GM12864 (cell line): ENCODE measurements at regions not wholly inside any gene's neighbourhood (a gene's known extent, or its start where the extent isn't known, plus 50 kb on each side); places are given as distances from the start of the nearest gene placed in this dataset.

Experiments used
- DNase-seq: peaks from one replicate; pipeline ENCODE4 v3.0.0-alpha.2; 2011; ENCODE audit warnings: low read depth
- H3K4me3 ChIP-seq: 2 replicates; pipeline ENCODE4 v1.5.1; 2011; ENCODE audit warnings: mild to moderate bottlenecking, low read depth, low read length, control low read depth
- CTCF ChIP-seq: IDR thresholded peaks from 2 replicates; pipeline ENCODE4 v1.5.1; 2011; ENCODE audit warnings: low read depth, mild to moderate bottlenecking, moderate library complexity, low read length, control low read depth, inconsistent platforms; ENCODE audit errors: missing control alignments

DNA sequence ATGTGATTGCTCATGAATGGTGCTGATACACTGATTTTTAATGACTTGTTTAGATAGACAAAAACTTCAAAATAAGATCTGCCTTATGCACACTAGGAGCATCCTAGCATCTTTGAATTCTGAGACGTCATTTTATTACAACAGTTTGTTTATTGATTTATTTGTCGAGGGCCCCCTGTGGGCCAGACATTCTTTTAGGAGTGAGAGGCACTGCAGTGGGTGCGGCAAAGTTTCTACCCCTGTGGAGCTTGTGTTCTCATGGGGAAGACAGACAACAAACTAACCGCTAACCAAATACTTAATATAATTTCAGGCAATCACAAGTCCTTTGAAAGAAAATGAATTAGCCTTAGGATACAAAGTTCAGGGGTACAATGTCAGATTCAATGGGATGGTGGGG is 363.1 kb downstream of the RPS24 start:
- DNase-seq: no peak
- H3K4me3 ChIP-seq: no peak overlapping the region
- TF ChIP-seq CTCF: no peak

DNA sequence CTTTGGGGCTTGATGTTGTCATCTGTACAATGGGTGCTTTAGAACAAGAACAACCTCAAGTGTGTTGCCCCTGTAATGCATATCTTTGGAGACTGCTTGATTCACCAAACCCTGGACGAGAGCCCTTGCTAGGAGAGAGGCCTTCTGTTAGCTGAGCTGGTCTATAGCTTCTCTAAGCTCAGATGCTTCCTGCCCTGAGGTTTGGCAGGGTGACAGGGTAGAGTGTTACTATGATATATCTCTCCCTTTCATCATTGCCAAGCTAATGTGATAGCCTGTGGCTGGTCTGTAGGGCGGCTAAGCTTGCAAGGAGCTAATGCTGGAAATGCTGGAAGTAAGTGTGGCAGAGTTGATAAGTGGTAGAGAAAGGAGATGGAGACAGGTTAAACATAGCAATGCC is 364.1 kb downstream of the RPS24 start:
- TF ChIP-seq CTCF: no peak
- no peak overlapping the region for H3K4me3 ChIP-seq
- DNase-seq: no peak

DNA sequence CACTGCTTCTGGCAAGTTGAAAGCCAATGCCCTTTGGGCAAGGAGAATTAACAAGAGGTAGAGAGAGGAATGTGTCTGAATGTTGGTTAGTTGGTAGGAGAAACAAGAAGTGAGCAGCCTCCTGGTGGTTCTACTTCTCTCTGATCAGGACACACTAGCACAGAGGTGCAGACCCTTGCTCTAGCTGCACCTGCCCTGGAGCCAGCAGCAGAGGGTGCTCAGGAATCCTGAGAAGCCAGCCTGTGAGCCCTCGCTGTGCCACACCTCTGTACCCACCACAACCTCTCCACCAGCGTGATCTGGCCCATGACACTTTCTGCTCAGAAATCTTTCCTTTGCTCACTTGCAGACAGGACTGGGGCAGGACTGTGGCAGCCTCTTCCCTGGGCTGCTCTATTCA is 364.7 kb downstream of the RPS24 start:
- no peak overlapping the region for H3K4me3 ChIP-seq
- TF ChIP-seq CTCF: no peak
- no peak for DNase-seq

GRCh38 chr10:78401624-78402367 is 368.1 kb downstream of the RPS24 start:
- TF ChIP-seq CTCF: no peak
- no peak for DNase-seq

GRCh38 chr10:78402591-78402990 is 368.9 kb downstream of the RPS24 start:
- H3K4me3 ChIP-seq: no peak overlapping the region
- TF ChIP-seq CTCF: no peak
- no peak for DNase-seq

More at GRCh38 chr10:78401624-78402367, 368.1 kb downstream of the RPS24 start:
- H3K4me3 ChIP-seq: no peak overlapping the region

GRCh38 chr10:78403781-78404180 is 370.1 kb downstream of the RPS24 start:
- H3K4me3 ChIP-seq: no peak overlapping the region
- TF ChIP-seq CTCF: no peak
- DNase-seq: no peak

DNA sequence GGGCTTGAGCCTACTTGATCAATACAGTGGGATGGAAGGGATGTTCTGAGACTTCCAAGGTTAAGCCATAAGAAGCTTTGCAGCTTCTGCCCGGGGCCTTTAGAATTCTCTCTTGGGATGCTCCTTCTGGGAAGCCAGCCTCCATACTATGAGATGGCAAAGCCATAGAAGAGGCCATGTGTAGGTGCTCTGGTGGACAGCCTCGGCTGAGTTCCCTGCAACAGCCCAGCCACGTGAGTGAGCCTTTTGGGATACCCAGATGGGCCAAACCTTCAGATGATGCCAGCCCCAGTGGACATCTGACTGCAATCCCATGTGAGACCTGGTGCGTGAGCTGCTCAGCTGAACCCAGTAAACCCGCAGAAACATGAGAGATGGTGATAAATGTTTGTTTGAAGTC is 370.6 kb downstream of the RPS24 start:
- no peak for DNase-seq
- no peak overlapping the region for H3K4me3 ChIP-seq
- TF ChIP-seq CTCF: no peak
